Caki2 (cell line): ENCODE measurements at regions not wholly inside any gene's neighbourhood (a gene's known extent, or its start where the extent isn't known, plus 50 kb on each side); places are given as distances from the start of the nearest gene placed in this dataset.
"Not testable (repeated sequence)": the region's sequence is repeated elsewhere in the genome, so short reads cannot be mapped to it uniquely, and the experiment has no call there.

ENCODE experiments used
- DNase-seq: peaks from one replicate; pipeline ENCODE4 v3.0.0-alpha.2; 2015; ENCODE audit warnings: low read depth
- in situ Hi-C: cut with HindIII; loops from 2 replicates; pipeline ENCODE4 v1.10.0; 2016; ENCODE audit warnings: low sequenced_read_pairs, low pct_unique_long_range_greater_than_20kb, mixed read lengths

DNA sequence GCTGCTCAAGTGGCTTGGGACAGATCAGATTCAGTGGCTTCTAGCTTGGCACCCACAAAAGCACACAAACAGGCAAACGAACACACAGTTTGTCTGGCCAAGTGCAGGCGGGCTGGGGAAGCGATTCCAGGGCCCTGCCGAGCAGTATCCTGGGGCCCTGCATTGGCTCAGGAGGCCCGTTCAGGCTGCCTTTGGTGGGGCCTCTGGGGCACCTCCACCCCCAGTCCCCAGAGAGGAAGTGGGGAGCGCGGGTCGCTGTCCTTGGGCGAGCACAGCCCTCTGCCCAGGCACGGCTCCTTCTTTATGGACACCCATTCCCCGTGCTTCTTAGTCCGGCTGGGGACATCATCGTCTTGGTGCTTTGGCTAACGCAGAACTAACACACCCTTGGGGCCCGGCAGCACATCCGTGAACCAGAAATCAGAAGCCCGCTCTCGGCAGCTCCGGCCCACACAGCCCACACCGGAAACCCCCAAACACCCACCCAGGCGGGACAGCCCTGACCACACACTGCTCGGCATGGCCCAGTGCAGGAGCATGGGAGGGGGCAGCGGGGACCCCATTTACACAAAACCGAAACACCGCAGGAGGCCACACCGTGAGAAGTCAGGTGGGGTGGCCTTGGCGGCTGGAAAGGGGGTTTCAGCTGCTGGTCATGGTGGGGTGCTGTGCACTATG is 4364.5 kb upstream of the TPTE start:
- DNase-seq, in situ Hi-C loops: not testable (repeated sequence)

- in situ Hi-C loops, DNase-seq: not testable (repeated sequence)
Measured at GRCh38 chr21:6157515-6157914, 4363.9 kb upstream of the TPTE start.

DNA sequence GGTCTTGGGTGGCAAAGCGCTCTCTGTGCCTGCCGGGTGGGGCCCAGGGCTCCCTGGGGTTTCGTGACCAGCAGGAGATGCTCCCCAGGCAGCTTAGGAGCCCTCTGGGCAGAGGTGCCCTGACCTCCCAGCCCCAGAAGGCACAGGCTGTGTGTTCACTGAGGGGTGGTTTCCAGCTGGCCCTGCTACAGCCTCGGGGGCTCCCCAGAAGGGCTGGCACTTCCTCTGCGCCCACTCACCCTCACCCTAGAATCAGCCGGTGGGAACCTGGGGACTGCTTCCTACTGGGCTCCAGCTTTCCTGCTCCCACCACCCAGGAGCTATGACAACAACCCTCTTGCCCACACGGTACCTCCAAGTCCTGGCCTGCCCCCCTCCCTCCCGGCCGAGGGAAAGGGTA is 4363.2 kb upstream of the TPTE start:
- in situ Hi-C loops, DNase-seq: not testable (repeated sequence)
